Uterus (tissue), 3 donors: ENCODE measurements at regions not wholly inside any gene's neighbourhood (a gene's known extent, or its start where the extent isn't known, plus 50 kb on each side); places are given as distances from the start of the nearest gene placed in this dataset.

ENCODE experiments used
- DNase-seq, 2 donors: peaks; one replicate each; pipeline ENCODE4 v3.0.0-alpha.2; 2019 to 2020
- H3K27ac ChIP-seq, 2 donors: fragments of 200-600 bp; sonication (generic); 1 replicate in 1 of 2; 2 replicates in 1 of 2; pipeline ENCODE4 v1.5.1; 2016 to 2018
- H3K27me3 ChIP-seq, 2 donors: fragments of 200-600 bp; sonication (generic); one replicate each; pipeline ENCODE4 v1.5.1; 2018 to 2019; ENCODE audit warnings: control low read depth in 1 of 2
- H3K36me3 ChIP-seq, 2 donors: fragments of 200-600 bp; sonication (generic); one replicate each; pipeline ENCODE4 v1.5.1; 2019; ENCODE audit warnings: control low read depth in 1 of 2
- H3K4me1 ChIP-seq, 2 donors: fragments of 200-600 bp; sonication (generic); one replicate each; pipeline ENCODE4 v1.5.1; 2018 to 2019; ENCODE audit warnings: control low read depth in 1 of 2
- H3K4me3 ChIP-seq, 2 donors: fragments of 200-600 bp; sonication (generic); 1 replicate in 1 of 2; 2 replicates in 1 of 2; pipeline ENCODE4 v1.5.1; 2018 to 2019; ENCODE audit warnings: mild to moderate bottlenecking in 1 of 2
- H3K9me3 ChIP-seq, 2 donors: fragments of 200-600 bp; sonication (generic); one replicate each; pipeline ENCODE4 v1.5.1; 2019; ENCODE audit warnings: control low read depth in 1 of 2
- CTCF ChIP-seq, 4 experiments: fragments of 200-600 bp in 2 of 4; fragments of 450-650 bp in 2 of 4; sonication (generic) in 2 of 4; IDR thresholded peaks; one replicate each; pipeline ENCODE4 v1.5.1; 2016 to 2019; ENCODE audit warnings: antibody characterized with exemption in 4 of 4, mild to moderate bottlenecking in 2 of 4, moderate library complexity in 1 of 4
- POLR2A ChIP-seq, 2 donors: fragments of 450-650 bp; IDR thresholded peaks; one replicate each; pipeline ENCODE4 v1.6.1; 2016; ENCODE audit warnings: antibody characterized with exemption in 2 of 2, mild to moderate bottlenecking in 1 of 2, moderate library complexity in 1 of 2
- intact Hi-C: fragments of 100-400 bp; cut with DNase I; formaldehyde crosslinking; loops from one replicate; pipeline ENCODE4 v1.15.1; 2023; ENCODE audit warnings: low total_unique reads
- donor health status: DM: yes; HTN: yes; CAD: no.

- no peak overlapping the region for H3K27ac ChIP-seq
- no peaks in the 10 kb centered on the region for H3K36me3 ChIP-seq
- no peaks in the 10 kb centered on the region for H3K4me1 ChIP-seq
- no peak for DNase-seq
- no peak overlapping the region for H3K4me3 ChIP-seq
- no peak for TF ChIP-seq POLR2A (IDR thresholded peaks at IDR 0.05)
- no peak for TF ChIP-seq CTCF (IDR thresholded peaks at IDR 0.05)
- no peaks in the 10 kb centered on the region for H3K27me3 ChIP-seq
- intact Hi-C loops: no loop called here
- no peaks in the 10 kb centered on the region for H3K9me3 ChIP-seq
Observed at GRCh38 chr9:80378669-80379293, 807.0 kb downstream of the TLE4 start.

- TF ChIP-seq POLR2A (IDR thresholded peaks at IDR 0.05): no peak
- TF ChIP-seq CTCF (IDR thresholded peaks at IDR 0.05): no peak
- intact Hi-C loops: no loop called here
- Histone ChIP-seq H3K9me3 (no peaks in the 10 kb centered on the region), H3K4me3 (no peak overlapping the region), H3K27ac (no peak overlapping the region), H3K4me1 (no peaks in the 10 kb centered on the region), H3K27me3 (no peaks in the 10 kb centered on the region), H3K36me3 (no peaks in the 10 kb centered on the region)
- no peak for DNase-seq
Observed at GRCh38 chr9:80376180-80376579, 804.4 kb downstream of the TLE4 start.

- H3K36me3 ChIP-seq: no peaks in the 10 kb centered on the region
- H3K27me3 ChIP-seq: no peaks in the 10 kb centered on the region
- DNase-seq: no peak
- no peak overlapping the region for H3K27ac ChIP-seq
- intact Hi-C loops: no loop called here
- TF ChIP-seq POLR2A (IDR thresholded peaks at IDR 0.05): no peak
- no peak for TF ChIP-seq CTCF (IDR thresholded peaks at IDR 0.05)
- H3K4me1 ChIP-seq: no peaks in the 10 kb centered on the region
- H3K4me3 ChIP-seq: no peak overlapping the region
- H3K9me3 ChIP-seq: no peaks in the 10 kb centered on the region
Observed at GRCh38 chr9:80375477-80375876, 803.7 kb downstream of the TLE4 start.

- intact Hi-C loops: no loop called here
- Histone ChIP-seq H3K4me3 (no peak overlapping the region), H3K27me3 (no peaks in the 10 kb centered on the region), H3K4me1 (no peaks in the 10 kb centered on the region), H3K9me3 (no peaks in the 10 kb centered on the region), H3K36me3 (no peaks in the 10 kb centered on the region), H3K27ac (no peak overlapping the region)
- TF ChIP-seq POLR2A (IDR thresholded peaks at IDR 0.05): no peak
- no peak for TF ChIP-seq CTCF (IDR thresholded peaks at IDR 0.05)
- no peak for DNase-seq
Observed at GRCh38 chr9:80369641-80370040, 797.9 kb downstream of the TLE4 start.

- no peaks in the 10 kb centered on the region for H3K36me3 ChIP-seq
- no peaks in the 10 kb centered on the region for H3K4me1 ChIP-seq
- intact Hi-C loops: no loop called here
- H3K9me3 ChIP-seq: no peaks in the 10 kb centered on the region
- H3K4me3 ChIP-seq: no peak overlapping the region
- H3K27ac ChIP-seq: no peak overlapping the region
- H3K27me3 ChIP-seq: no peaks in the 10 kb centered on the region
- no peak for DNase-seq
- no peak for TF ChIP-seq CTCF (IDR thresholded peaks at IDR 0.05)
- TF ChIP-seq POLR2A (IDR thresholded peaks at IDR 0.05): no peak
Observed at GRCh38 chr9:80366626-80367025, 794.9 kb downstream of the TLE4 start.
